Skeletal muscle satellite cell (primary cell): ENCODE measurements at regions not wholly inside any gene's neighbourhood (a gene's known extent, or its start where the extent isn't known, plus 50 kb on each side); places are given as distances from the start of the nearest gene placed in this dataset.

Experiments
- H3K27me3 ChIP-seq: 2 replicates; pipeline ENCODE4 v1.7.0; 2013; ENCODE audit warnings: low read length; ENCODE audit not compliant: control insufficient read depth, insufficient read depth
- H3K36me3 ChIP-seq: 2 replicates; pipeline ENCODE4 v1.7.0; 2013; ENCODE audit warnings: mild to moderate bottlenecking, control low read depth, low read length; ENCODE audit not compliant: insufficient read depth
- H3K4me1 ChIP-seq: 2 replicates; pipeline ENCODE4 v1.7.0; 2013; ENCODE audit warnings: low read length; ENCODE audit not compliant: control insufficient read depth, insufficient read depth
- H3K4me2 ChIP-seq: 2 replicates; pipeline ENCODE4 v1.7.0; 2013; ENCODE audit warnings: mild to moderate bottlenecking, low read length
- H3K4me3 ChIP-seq: 2 replicates; pipeline ENCODE4 v1.7.0; 2013; ENCODE audit warnings: low read length
- H3K9ac ChIP-seq: 2 replicates; pipeline ENCODE4 v1.7.0; 2013; ENCODE audit warnings: mild to moderate bottlenecking, low read depth, low read length, moderate library complexity
- H3K9me3 ChIP-seq: replicated peaks from 2 replicates; pipeline ENCODE4 v1.7.0; 2013; ENCODE audit warnings: mild to moderate bottlenecking, control low read depth, low read length

GRCh38 chr1:58983633-58984245 lies 199.9 kb upstream of the JUN start:
- H3K9ac ChIP-seq = no peak overlapping the region
- no peaks in the 10 kb centered on the region for H3K27me3 ChIP-seq
- H3K9me3 ChIP-seq = no peaks in the 10 kb centered on the region
- no peak overlapping the region for H3K4me2 ChIP-seq
- H3K36me3 ChIP-seq = no peaks in the 10 kb centered on the region
- no peak overlapping the region for H3K4me3 ChIP-seq
- peaks cover 15% of the 10 kb centered on the region for H3K4me1 ChIP-seq

- Histone ChIP-seq H3K36me3 (no peaks in the 10 kb centered on the region), H3K9ac (no peak overlapping the region), H3K4me1 (peaks cover 15% of the 10 kb centered on the region), H3K4me3 (no peak overlapping the region), H3K27me3 (no peaks in the 10 kb centered on the region), H3K4me2 (no peak overlapping the region), H3K9me3 (no peaks in the 10 kb centered on the region)
These were observed 203.3 kb upstream of the JUN start for GRCh38 chr1:58986996-58987767.

GRCh38 chr1:58988752-58989151 lies 204.9 kb upstream of the JUN start:
- no peak overlapping the region for H3K9ac ChIP-seq
- no peaks in the 10 kb centered on the region for H3K9me3 ChIP-seq
- H3K4me3 ChIP-seq = no peak overlapping the region
- no peaks in the 10 kb centered on the region for H3K27me3 ChIP-seq
- no peak overlapping the region for H3K4me2 ChIP-seq
- H3K4me1 ChIP-seq = peaks cover under 1% of the 10 kb centered on the region
- H3K36me3 ChIP-seq = no peaks in the 10 kb centered on the region

GRCh38 chr1:58989845-58990244 lies 206.0 kb upstream of the JUN start:
- no peaks in the 10 kb centered on the region for H3K27me3 ChIP-seq
- H3K9me3 ChIP-seq = no peaks in the 10 kb centered on the region
- no peak overlapping the region for H3K4me3 ChIP-seq
- no peak overlapping the region for H3K4me2 ChIP-seq
- no peak overlapping the region for H3K9ac ChIP-seq
- no peaks in the 10 kb centered on the region for H3K36me3 ChIP-seq
- H3K4me1 ChIP-seq = no peaks in the 10 kb centered on the region

GRCh38 chr1:58991305-58991704 lies 207.5 kb upstream of the JUN start:
- Histone ChIP-seq H3K4me2 (no peak overlapping the region), H3K36me3 (no peaks in the 10 kb centered on the region), H3K4me1 (no peaks in the 10 kb centered on the region), H3K4me3 (no peak overlapping the region), H3K9me3 (no peaks in the 10 kb centered on the region), H3K27me3 (no peaks in the 10 kb centered on the region), H3K9ac (no peak overlapping the region)

GRCh38 chr1:58992643-58993042 lies 208.8 kb upstream of the JUN start:
- no peaks in the 10 kb centered on the region for H3K4me1 ChIP-seq
- H3K4me2 ChIP-seq = no peak overlapping the region
- H3K9me3 ChIP-seq = no peaks in the 10 kb centered on the region
- H3K4me3 ChIP-seq = no peak overlapping the region
- H3K36me3 ChIP-seq = no peaks in the 10 kb centered on the region
- no peaks in the 10 kb centered on the region for H3K27me3 ChIP-seq
- H3K9ac ChIP-seq = no peak overlapping the region

GRCh38 chr1:58993403-58993802 lies 209.6 kb upstream of the JUN start:
- no peaks in the 10 kb centered on the region for H3K9me3 ChIP-seq
- H3K4me1 ChIP-seq = peaks cover 2% of the 10 kb centered on the region

GRCh38 chr1:58994664-58995063 lies 210.8 kb upstream of the JUN start:
- Histone ChIP-seq H3K4me3 (no peak overlapping the region), H3K4me1 (peaks cover 2% of the 10 kb centered on the region), H3K9me3 (no peaks in the 10 kb centered on the region), H3K36me3 (no peaks in the 10 kb centered on the region), H3K9ac (no peak overlapping the region), H3K4me2 (no peak overlapping the region), H3K27me3 (no peaks in the 10 kb centered on the region)

More at GRCh38 chr1:58993403-58993802, 209.6 kb upstream of the JUN start:
- no peak overlapping the region for H3K4me3 ChIP-seq
- no peak overlapping the region for H3K4me2 ChIP-seq
- H3K36me3 ChIP-seq = no peaks in the 10 kb centered on the region
- H3K9ac ChIP-seq = no peak overlapping the region
- no peaks in the 10 kb centered on the region for H3K27me3 ChIP-seq

- Histone ChIP-seq H3K4me3 (no peak overlapping the region), H3K4me2 (no peak overlapping the region), H3K27me3 (no peaks in the 10 kb centered on the region), H3K9ac (no peak overlapping the region), H3K9me3 (no peaks in the 10 kb centered on the region), H3K4me1 (peaks cover 2% of the 10 kb centered on the region), H3K36me3 (no peaks in the 10 kb centered on the region)
These were observed 212.7 kb upstream of the JUN start for GRCh38 chr1:58996341-58997059.

GRCh38 chr1:58997060-58997411 lies 213.2 kb upstream of the JUN start:
- Histone ChIP-seq H3K27me3 (no peaks in the 10 kb centered on the region), H3K4me2 (no peak overlapping the region), H3K4me1 (peaks cover 2% of the 10 kb centered on the region), H3K9ac (no peak overlapping the region), H3K4me3 (no peak overlapping the region), H3K36me3 (no peaks in the 10 kb centered on the region), H3K9me3 (no peaks in the 10 kb centered on the region)

- no peak overlapping the region for H3K4me3 ChIP-seq
- no peaks in the 10 kb centered on the region for H3K36me3 ChIP-seq
- H3K9ac ChIP-seq = no peak overlapping the region
- no peaks in the 10 kb centered on the region for H3K9me3 ChIP-seq
- no peak overlapping the region for H3K4me2 ChIP-seq
- peaks cover 2% of the 10 kb centered on the region for H3K4me1 ChIP-seq
- no peaks in the 10 kb centered on the region for H3K27me3 ChIP-seq
These were observed 213.8 kb upstream of the JUN start for GRCh38 chr1:58997637-58998036.
